ENCODE measurements at regions not wholly inside any gene's neighbourhood (a gene's known extent, or its start where the extent isn't known, plus 50 kb on each side); places are given as distances from the start of the nearest gene placed in this dataset.

GRCh38 chr7:119665796-119666195 lies 607.2 kb upstream of the KCND2 start:
- no peak overlapping the region for H2AFZ ChIP-seq
- TF ChIP-seq EZH2 (IDR thresholded peaks at IDR 0.05; ENCODE audit: low read depth) (no peak), CTCF (conservative IDR thresholded peaks at IDR 0.05) (no peak)
- intact Hi-C loops (cut with micrococcal nuclease; ENCODE audit: unreplicated experiment), result no loop called here
- POLR2A ChIA-PET (ENCODE audit: unreplicated experiment), result no interaction called here
- DNase-seq, result no peak
- H3K4me3 ChIP-seq, result no peak overlapping the region
- no peaks in the 10 kb centered on the region for H3K27me3 ChIP-seq (ENCODE audit: insufficient read depth, low read depth)
- H3K9me3 ChIP-seq (ENCODE audit: insufficient read depth, low read depth), result no peaks in the 10 kb centered on the region; the same call in 1 of the 2 replicates
- no peak overlapping the region for H3K27ac ChIP-seq
- no peak overlapping the region for H3K4me2 ChIP-seq
- no peaks in the 10 kb centered on the region for H3K4me1 ChIP-seq (replicated peaks; ENCODE audit: insufficient read depth)
- H3K36me3 ChIP-seq (ENCODE audit: low read depth), result no peaks in the 10 kb centered on the region
- H4K20me1 ChIP-seq (ENCODE audit: insufficient read depth), result no peaks in the 10 kb centered on the region
- no TSS peak for BruUV-seq (replicated peaks)
- no peaks in the 10 kb centered on the region for H3K9me2 ChIP-seq (ENCODE audit: insufficient read depth)
- no peaks in the 10 kb centered on the region for H3K79me2 ChIP-seq (ENCODE audit: low read depth)
- CTCF ChIA-PET, result no interaction called here
- H3F3A ChIP-seq (ENCODE audit: insufficient read depth, low read depth), result no peaks in the 10 kb centered on the region

DNA sequence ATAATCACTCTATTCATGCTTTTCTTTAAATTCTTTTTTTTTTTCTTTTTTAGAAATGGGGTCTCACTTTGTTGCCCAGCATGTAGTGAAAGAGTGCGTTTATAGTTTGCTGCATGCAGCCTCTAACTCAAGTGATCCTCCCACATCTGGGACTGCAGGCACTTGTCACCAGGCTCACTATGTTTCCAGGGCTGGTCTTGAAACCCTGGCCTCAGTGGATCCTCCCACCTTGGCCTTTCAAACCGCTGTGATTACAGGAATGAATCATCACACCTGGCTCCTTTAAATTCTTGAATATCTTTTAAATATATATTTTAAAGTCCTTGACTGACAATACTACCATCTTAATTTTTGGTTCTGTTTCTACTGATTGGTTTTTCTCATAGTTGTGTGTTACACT lies 591.6 kb upstream of the KCND2 start:
- BruUV-seq (replicated peaks), result no TSS peak
- CTCF ChIA-PET, result no interaction called here
- Histone ChIP-seq H4K20me1 (ENCODE audit: insufficient read depth) (no peaks in the 10 kb centered on the region), H3K4me1 (replicated peaks; ENCODE audit: insufficient read depth) (no peaks in the 10 kb centered on the region), H3K79me2 (ENCODE audit: low read depth) (no peaks in the 10 kb centered on the region), H2AFZ (no peak overlapping the region), H3K9me2 (ENCODE audit: insufficient read depth) (no peaks in the 10 kb centered on the region; the same call in 1 of the 2 replicates), H3K4me3 (no peak overlapping the region), H3K9me3 (ENCODE audit: insufficient read depth, low read depth) (no peaks in the 10 kb centered on the region), H3K36me3 (ENCODE audit: low read depth) (no peaks in the 10 kb centered on the region), H3K27me3 (ENCODE audit: insufficient read depth, low read depth) (no peaks in the 10 kb centered on the region), H3F3A (ENCODE audit: insufficient read depth, low read depth) (no peaks in the 10 kb centered on the region), H3K27ac (no peak overlapping the region), H3K4me2 (no peak overlapping the region)
- TF ChIP-seq EZH2 (IDR thresholded peaks at IDR 0.05; ENCODE audit: low read depth), result no peak
- TF ChIP-seq CTCF (conservative IDR thresholded peaks at IDR 0.05), result no peak
- intact Hi-C loops (cut with micrococcal nuclease; ENCODE audit: unreplicated experiment), result loop anchor here (5.0 kb wide), 1 partner anchor 641 kb away; no protein-coding TSS in a partner anchor
- DNase-seq, result no peak
- POLR2A ChIA-PET (ENCODE audit: unreplicated experiment), result no interaction called here

DNA sequence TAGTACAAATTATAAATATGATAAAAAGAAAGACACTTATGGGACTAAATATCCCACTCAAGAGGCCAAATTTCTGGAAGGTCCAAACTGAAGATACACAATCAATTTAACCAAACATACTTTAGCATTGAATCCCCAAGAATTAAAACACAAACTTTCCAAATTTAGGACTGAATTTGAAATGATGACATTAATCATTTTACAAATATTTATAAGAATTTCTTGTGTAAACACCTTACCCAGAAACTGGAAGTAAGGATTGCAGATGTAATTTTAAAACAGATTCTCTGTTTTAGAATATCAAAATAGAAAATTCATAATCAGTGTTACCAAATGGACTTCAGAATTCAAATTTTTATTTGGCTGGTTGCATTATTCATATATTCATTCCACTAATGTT lies 588.2 kb upstream of the KCND2 start:
- TF ChIP-seq EZH2 (IDR thresholded peaks at IDR 0.05; ENCODE audit: low read depth), result no peak
- no peak for TF ChIP-seq CTCF (conservative IDR thresholded peaks at IDR 0.05)
- H3K4me1 ChIP-seq (replicated peaks; ENCODE audit: insufficient read depth), result no peaks in the 10 kb centered on the region
- intact Hi-C loops (cut with micrococcal nuclease; ENCODE audit: unreplicated experiment), result loop anchor here (5.0 kb wide), 1 partner anchor 638 kb away; no protein-coding TSS in a partner anchor
- no peak overlapping the region for H2AFZ ChIP-seq
- no peaks in the 10 kb centered on the region for H4K20me1 ChIP-seq (ENCODE audit: insufficient read depth)
- H3K27ac ChIP-seq, result no peak overlapping the region
- no peak overlapping the region for H3K4me2 ChIP-seq
- H3K79me2 ChIP-seq (ENCODE audit: low read depth), result no peaks in the 10 kb centered on the region
- ChIA-PET POLR2A (ENCODE audit: unreplicated experiment) (no interaction called here), CTCF (no interaction called here)
- no peaks in the 10 kb centered on the region for H3K27me3 ChIP-seq (ENCODE audit: insufficient read depth, low read depth)
- no peaks in the 10 kb centered on the region for H3F3A ChIP-seq (ENCODE audit: insufficient read depth, low read depth)
- no peaks in the 10 kb centered on the region for H3K36me3 ChIP-seq (ENCODE audit: low read depth)
- H3K4me3 ChIP-seq, result no peak overlapping the region
- DNase-seq, result no peak
- BruUV-seq (replicated peaks), result no TSS peak
- no peaks in the 10 kb centered on the region for H3K9me2 ChIP-seq (ENCODE audit: insufficient read depth)
- H3K9me3 ChIP-seq (ENCODE audit: insufficient read depth, low read depth), result no peaks in the 10 kb centered on the region
